HG02610 (cell line): ENCODE measurements at regions not wholly inside any gene's neighbourhood (a gene's known extent, or its start where the extent isn't known, plus 50 kb on each side); places are given as distances from the start of the nearest gene placed in this dataset.
"Not testable (repeated sequence)": the region's sequence is repeated elsewhere in the genome, so short reads cannot be mapped to it uniquely, and the experiment has no call there.

ENCODE experiments used
- ATAC-seq: cut with Tn5 transposase; IDR thresholded peaks from one replicate; pipeline ENCODE4 v1.9.1; 2021; ENCODE audit warnings: mild to moderate bottlenecking, moderate library complexity; ENCODE audit not compliant: unreplicated experiment

DNA sequence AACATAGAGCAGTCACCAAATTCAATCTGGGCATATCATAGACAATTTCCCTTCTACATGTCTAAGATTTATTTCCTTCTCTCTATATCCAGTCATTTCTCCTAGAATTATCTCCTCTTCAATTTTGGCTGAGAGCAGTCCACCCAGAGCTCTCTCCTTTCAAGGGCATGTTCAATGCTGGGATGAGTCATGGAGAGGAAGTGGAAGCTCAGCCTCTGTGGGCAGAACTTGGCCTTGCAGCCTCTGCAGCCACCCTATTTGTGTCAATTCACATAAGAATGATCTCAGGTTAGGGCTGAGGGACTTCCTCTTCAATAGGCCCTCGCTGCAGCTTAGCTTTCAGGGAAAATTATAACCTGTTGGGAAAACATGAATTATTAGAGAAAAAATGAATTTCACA is 560.8 kb downstream of the POM121L12 start:
- no peak for ATAC-seq

DNA sequence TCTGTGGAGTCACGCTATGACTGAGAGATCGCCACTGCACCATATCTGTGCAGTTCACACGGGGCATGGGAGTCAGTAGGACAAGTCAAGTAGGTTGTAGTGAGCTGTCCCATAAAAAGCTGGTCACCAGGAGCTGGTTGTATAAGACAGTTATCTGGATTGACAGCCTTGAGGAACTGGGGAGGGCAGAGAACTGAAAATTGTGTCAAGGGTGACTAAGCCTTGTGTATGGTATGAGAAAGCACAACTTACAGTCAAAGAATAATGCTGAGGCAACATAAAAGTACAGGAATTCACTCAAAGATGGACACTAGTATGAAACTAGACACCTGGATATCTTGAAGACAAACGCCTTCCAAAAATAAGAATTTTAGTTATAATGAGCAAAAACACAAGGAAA is 564.9 kb downstream of the POM121L12 start:
- no peak for ATAC-seq

DNA sequence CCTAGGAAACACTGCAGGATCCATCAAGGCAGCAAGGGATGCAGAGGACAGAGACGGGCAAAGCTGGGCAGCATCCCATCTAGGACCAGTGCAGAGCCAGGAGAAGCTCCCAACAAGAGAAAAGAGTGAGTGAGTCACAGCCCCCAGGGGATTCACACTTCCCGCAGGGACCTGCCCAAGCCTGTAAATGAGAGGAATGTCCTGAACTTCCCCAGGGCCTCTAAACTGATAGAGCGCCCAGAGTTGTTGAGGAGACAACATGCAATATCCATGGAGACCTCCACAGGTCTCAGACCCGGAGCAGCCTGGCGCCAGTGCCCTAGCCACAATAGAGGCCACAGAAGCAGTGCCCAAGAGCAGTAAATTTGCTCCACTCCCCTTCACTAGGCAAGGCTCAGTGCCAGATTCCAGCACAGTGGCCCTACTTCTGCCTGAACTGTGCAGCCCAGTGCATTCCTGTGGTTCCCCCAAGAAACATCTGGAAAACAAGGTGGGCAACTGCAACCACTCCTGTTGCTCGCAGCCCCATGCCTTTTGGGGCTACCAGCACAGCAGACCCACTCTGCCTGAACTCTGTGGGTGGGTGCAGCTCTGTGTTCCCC is 567.5 kb downstream of the POM121L12 start:
- no peak for ATAC-seq

DNA sequence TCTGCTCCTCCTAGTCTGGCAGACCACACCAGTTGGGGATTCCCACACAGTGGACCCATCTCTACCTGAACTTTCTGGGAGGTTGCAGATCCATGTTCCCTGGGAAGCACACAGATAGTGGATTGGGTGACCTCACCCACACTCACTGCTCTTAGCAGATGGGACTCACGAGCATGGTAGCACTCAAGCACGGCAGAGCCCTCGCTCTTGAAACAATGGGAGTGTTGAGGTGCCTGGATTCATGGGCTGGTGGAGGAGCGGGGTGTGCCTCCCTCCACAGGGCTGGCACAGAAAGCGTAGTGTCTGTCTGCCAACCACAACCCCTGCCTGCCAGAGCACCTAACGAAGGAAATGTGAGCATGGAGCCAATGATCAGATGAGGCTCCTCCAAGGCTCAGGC is 568.0 kb downstream of the POM121L12 start:
- ATAC-seq = no peak

DNA sequence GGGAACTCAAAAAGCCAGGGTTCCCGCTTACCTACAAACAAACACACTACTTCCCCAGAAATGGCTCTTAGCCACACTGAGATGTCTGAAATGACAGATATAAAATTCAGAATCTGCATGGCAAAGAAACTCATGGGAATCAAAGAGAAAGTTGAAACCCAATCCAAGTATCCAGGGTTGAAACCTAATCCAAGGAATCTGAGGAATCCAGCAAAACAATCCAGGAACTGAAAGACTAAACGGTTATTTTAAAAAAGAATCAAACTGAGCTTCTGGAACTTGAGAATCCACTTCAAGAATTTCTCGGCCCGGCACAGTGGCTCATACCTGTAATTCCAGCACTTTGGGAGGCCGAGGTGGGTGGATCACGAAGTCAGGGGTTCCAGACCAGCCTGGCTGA is 568.8 kb downstream of the POM121L12 start:
- ATAC-seq = no peak

DNA sequence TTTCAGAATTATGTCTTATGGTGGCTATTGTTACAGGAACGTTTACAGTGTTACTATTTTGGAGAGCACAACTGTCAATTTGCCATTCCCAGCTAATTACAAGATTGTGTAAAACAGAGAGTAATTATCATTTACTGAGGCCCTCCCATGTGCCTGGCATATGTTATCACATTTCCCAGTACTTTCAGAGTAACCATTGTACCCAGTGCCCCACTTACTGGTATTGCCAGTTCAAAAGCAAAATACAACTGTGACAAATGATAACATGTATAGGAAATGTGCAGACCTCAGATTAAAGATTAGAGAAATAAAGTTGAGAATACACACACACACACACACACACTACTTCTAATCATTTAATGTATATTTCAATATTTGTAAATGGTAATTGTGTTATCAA is 572.5 kb downstream of the POM121L12 start:
- no peak for ATAC-seq

DNA sequence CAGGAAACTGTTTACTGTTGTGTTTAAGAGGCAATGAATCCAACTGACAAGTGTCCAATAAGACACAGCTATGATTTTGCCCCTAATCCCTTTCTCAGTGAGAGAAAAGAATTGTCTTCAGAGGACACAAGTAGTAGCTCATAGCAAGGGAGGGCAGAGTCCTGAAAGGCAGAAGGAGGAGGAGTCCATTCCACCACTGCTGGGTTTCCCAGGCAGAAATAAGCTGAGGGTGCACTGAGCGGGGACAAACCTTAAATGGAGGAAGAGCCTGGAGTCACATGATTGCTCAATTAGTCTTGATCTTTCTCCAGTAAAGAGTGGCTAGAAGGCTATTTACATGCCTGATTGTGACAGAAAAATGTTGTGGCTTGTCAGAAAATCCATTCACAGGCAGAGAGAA is 573.8 kb downstream of the POM121L12 start:
- no peak for ATAC-seq

DNA sequence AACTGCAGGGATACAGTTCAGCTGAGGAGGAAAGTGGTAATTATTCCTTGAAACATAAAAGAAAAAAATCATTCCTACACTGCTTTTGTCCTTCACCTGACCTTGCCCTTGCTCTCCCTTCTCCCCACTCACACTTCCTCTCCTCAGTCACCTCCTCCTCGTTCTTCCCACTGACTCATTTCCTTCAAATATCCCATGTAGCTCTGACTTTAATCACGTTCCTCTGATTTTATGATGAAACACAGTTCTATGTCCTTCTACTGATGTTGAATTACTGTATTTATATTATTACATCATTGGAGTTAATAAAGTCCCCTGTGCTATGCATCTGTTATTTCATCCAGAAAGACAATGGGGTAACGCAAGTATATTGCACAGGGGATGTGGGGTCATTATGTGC is 575.6 kb downstream of the POM121L12 start:
- no peak for ATAC-seq

DNA sequence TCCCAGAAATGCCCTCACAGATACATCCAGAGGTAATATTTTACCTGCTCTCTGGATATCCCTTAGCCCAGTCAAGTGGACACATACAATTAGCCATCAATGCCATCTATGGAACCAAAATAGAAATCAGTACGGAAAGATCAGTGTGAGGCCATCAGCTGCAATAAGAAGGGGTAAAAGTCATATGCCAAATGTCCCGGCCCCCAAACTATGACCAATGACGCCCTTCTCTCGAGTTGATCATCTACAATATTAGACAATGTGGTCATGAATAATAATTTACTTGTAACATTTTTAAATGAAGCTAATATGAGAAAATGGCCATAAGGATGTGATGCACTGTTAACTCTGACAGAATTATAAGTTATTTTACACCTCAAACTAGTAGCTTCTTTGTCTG is 588.9 kb downstream of the POM121L12 start:
- no peak for ATAC-seq

DNA sequence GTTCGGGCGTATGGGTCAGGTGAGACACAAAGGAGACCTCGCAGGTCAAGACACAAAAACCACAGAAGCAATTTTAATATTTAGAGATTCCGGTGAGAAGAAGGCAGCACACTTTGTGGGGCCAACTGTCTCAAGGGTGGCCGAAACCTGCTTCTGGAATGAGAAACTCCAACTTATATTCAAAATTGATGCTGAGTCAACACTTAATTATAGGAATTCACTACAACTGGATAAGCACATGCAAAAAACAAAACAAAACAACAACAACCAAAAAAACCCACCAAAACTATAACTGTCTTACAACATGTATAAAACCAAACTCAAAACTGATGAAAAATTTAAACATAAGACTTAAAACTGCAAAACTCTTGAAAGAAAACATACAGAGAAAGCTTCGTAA is 593.3 kb downstream of the POM121L12 start:
- ATAC-seq = no peak

DNA sequence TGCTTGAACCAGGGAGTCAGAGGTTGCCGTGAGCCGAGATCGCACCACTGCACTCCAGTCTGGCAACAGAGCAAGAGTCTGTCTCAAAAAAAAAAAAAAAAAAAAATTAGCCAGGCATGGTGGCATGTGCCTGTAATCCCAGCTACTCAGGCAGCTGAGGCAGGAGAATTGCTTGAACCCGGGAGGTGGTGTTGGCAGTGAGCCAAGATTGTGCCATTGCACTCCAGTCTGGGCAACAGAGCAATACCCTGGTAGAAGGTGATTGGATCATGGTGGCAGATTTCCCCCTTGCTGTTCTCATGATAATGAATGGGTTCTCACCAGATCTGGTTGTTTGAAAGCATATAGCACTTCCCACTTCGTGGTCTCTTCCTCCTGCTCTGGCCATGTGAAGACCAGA is 599.8 kb downstream of the POM121L12 start:
- ATAC-seq = not testable (repeated sequence)

DNA sequence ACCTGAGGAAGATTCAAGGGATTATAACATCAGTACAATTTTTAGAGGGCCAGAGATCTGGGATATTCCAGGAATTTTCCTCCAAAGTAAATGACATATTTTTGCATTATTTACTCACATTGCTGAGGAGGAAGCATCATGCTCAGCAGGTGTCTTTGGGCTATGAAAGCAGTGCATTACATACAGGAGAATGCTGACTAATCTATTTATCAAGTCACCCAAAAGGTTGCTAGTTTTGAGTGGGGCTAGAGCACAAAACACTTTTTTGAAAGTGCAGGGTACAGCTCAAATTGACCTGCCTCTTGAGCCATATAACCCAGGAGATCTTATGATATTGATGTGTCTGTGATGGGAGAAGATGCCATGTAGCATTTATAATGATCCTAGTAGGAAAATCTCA is 603.1 kb downstream of the POM121L12 start:
- ATAC-seq = no peak

DNA sequence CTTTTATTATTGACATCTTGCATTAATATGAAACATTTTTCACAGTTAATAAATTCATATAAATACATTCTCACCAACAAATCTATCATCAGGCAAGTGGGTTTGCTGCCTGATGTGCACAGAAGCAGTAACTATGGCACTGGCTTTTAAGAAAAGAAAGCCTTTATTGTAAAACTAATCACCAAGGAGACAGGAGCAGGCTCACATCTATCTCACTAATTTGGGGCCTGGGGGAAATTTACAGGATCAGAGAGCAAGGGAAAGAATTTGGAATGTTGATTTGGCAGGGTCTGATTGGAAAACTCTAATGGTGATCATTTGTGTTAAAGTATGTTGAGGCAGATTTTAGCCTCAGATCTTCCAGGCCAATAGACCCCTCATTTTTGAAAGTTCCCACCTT is 605.7 kb downstream of the POM121L12 start:
- ATAC-seq = no peak

DNA sequence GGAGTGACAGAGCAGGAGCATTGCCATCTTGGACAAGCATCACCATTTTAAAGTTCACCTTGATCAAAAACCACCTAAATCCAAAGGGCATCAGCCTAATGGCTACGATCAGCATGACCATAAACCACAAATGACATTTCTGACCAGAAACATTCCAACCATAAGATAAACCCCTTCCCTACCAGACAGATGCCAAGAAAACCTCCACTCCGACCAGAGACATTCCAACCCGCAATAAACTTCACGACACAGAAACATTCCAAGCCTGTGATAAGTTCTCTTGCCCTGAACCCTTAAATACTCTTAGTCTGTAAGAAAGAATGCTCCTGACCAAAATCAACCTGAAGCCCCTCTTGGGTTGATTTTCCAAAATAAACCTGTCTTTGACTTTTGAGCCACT is 606.9 kb downstream of the POM121L12 start:
- ATAC-seq = no peak

DNA sequence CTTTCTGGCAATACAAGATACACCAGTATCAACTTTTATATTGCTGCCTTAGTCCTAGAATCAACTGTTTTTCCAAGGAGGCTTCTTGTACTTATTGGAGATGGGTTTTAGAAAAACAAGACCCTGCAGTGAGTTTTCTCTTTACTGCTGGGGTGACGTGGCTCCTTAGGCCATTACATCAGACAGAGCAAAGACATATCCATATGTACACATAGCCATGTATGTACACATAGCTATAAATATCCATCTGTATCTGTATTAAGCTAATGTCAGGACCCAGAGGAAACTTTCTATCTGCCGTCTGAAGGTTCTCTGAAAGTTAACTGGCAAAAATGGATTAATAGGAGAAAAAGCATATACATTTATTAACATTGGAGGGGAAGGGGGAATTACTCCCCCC is 607.4 kb downstream of the POM121L12 start:
- ATAC-seq = no peak

DNA sequence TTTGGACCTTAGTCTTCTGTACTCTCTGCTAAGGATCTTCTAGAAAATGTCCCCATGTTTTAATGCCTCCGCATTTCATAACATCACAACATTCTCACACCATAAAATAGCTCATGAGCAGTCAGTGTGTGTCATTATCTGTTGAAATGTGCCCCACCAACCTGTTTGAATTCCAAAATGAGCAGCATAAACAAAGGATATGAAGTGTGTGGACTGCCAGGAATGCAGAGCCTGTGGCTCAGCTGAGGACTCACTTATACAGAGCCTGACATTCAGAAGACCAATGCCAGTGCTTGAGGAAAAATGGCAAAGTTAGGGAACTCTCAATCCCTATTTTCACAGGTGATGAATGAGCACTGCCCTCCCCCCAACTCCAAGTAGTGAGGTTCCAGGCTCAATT is 621.4 kb downstream of the POM121L12 start:
- ATAC-seq = no peak

DNA sequence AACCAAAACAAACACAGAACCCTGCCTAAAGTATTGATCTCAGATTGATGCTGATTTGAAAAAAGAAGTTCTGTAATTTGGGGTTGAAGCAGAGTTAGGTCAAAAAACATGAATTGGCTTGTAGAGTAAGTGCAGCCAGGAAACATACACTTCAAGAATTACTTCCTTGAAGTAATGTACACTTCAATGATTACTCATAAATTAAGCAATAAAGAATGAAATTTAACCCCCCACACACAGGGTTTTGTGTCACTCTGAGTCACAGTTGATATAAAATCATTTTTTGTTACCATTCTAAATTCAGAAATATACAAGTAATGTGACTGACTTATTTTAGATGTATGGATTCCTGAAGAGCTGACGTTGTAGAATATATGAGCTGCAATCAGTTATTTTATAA is 622.2 kb downstream of the POM121L12 start:
- no peak for ATAC-seq

DNA sequence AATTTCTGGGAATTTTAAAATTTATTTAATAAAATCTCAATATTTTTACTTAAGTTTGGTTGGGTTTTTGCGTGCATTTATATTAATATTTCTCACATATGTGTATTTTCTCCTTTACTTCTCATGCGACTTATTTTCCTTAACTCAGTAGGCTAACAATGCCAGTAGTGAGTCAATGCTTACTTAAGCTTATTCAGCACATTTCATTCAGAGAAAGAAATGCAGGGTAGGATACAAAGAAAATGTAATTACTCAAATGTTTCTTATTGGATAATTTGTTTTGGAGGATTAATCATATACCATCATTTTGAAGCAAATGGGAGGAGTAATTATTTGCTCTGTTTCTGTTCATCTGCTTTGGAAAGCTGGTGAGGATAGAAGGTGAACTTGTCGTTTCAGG is 623.5 kb downstream of the POM121L12 start:
- ATAC-seq = no peak

DNA sequence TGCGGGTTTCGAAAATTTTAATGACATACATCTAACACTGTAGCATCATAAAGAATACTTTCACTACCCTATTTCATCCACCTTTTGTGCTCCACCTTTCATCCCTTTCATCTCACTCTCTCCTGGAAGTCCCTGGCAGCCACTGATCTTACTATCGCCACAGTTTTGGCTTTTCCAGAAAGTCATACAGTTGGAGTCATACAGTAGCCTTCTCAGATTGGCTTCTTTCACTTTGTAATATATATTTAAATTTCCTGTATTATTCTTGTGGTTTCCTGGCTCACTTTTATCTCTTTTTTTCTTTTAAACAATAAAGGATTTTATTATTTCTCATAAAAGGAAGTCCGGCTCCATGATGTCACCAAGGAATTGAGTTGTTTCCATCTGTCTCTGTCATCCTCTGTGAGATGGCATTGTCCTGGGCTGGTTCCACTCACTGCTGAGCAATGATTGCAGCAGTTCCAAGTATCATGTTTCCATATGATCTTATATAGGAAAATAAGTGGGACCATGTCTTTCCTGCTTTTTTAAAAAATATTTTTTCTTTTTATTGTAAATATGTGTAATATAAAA is 626.3 kb downstream of the POM121L12 start:
- ATAC-seq = no peak

DNA sequence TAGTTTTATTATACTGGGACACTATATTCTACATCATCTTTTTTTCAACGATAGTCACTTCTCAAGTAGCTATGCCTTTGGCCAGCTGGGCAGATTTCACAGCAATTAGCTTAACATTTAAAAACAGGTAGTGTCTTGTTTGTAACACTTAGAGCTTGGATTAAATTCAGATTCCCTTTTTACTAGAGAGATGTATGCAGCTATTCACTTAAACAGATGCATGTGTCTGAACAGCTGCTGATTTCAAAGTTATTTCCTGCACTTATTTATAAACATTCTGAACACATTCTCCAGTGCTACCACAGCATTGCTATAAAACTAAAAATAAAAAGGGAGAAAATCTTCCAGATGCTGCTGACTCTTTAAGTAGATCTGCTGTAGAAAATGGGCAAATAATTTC is 637.2 kb downstream of the POM121L12 start:
- ATAC-seq = no peak

DNA sequence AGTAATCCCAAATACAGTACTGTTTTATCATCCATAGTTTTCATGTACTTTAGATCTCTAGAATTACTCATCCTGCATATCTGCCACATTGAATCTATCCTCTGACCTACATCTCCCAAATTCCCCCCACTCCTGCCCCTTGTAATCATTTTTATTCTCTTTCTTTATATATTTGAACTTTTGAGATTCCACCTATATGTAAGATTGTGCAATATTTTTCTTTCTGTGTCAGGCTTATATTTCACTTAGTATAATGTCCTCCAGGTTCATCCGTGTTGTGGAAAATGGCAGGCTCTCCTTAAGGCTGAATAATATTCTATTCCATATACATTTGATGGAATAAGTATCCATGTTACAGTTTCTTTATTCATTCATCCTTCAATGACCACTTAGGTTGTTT is 640.4 kb downstream of the POM121L12 start:
- no peak for ATAC-seq

DNA sequence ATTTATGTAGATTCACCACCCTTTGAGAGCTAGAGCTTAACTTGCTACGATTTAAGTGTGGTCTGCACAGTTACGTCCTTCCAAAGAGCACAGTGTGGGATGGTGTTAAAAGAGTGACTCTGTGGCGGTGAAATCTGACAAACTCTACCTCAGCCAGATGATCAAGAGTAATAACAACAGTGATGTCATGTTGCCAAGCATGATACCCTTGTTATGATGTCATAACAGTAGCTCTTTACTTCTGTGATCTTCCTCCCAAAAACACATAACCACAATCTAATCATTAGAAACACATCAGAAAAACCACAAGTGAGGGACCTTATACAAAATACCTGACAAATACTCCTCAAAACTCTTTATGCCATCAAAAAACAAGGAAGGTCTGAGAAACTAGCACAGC is 649.3 kb downstream of the POM121L12 start:
- ATAC-seq = no peak

DNA sequence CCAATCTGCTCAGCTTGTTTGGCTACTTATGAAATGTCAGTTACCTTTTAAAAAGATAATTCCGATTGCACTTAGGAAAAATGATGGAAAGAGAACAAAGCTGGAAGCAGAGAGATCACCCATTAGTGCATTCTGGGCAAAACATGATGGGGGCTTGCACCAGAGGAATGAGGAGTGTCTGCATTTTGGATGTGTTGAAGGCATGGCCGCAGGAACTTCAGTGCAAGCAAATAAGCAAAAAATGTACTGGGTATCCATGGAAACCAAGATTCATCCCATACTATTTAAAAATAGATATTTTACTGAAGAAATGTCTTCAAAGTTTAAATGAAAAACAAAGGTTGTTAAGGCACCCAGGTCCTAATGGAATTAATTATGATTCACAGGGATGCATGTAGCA is 655.0 kb downstream of the POM121L12 start:
- ATAC-seq = no peak
